GM12874 (cell line): ENCODE measurements at regions not wholly inside any gene's neighbourhood (a gene's known extent, or its start where the extent isn't known, plus 50 kb on each side); places are given as distances from the start of the nearest gene placed in this dataset.

ENCODE experiments used
- CTCF ChIP-seq: IDR thresholded peaks from 2 replicates; pipeline ENCODE4 v1.5.1; 2011; ENCODE audit warnings: low read depth, mild to moderate bottlenecking, control low read depth, low read length, moderate library complexity; ENCODE audit not compliant: insufficient read depth

GRCh38 chr2:7773362-7774360 is 856.4 kb downstream of the RNF144A start:
- TF ChIP-seq CTCF, result no peak

- TF ChIP-seq CTCF, result no peak
These were observed 857.3 kb downstream of the RNF144A start for GRCh38 chr2:7774481-7774880.

- TF ChIP-seq CTCF, result no peak
These were observed 860.5 kb downstream of the RNF144A start for GRCh38 chr2:7777668-7778067.

- TF ChIP-seq CTCF, result no peak
These were observed 863.1 kb downstream of the RNF144A start for GRCh38 chr2:7780321-7780720.

GRCh38 chr2:7785700-7786099 is 868.5 kb downstream of the RNF144A start:
- no peak for TF ChIP-seq CTCF

GRCh38 chr2:7788736-7789135 is 871.5 kb downstream of the RNF144A start:
- TF ChIP-seq CTCF, result no peak

GRCh38 chr2:7792031-7792651 is 874.9 kb downstream of the RNF144A start:
- no peak for TF ChIP-seq CTCF
